ENCODE measurements at regions not wholly inside any gene's neighbourhood (a gene's known extent, or its start where the extent isn't known, plus 50 kb on each side); places are given as distances from the start of the nearest gene placed in this dataset.

- no peak for DNase-seq
- H3K9me3 ChIP-seq = no peaks in the 10 kb centered on the region
- H3K27me3 ChIP-seq = no peaks in the 10 kb centered on the region
- 79 to 82% methylated on average over 5 of the region's 5 CpGs for WGBS, 2 donors
- no peaks in the 10 kb centered on the region for H3K36me3 ChIP-seq (ENCODE audit: low read depth, missing control alignments)
- intact Hi-C loops (cut with DNase I; ENCODE audit: low total_unique reads) = no loop called here
- no peak overlapping the region for H3K27ac ChIP-seq
- no peak overlapping the region for H3K4me3 ChIP-seq
- TF ChIP-seq POLR2A (IDR thresholded peaks at IDR 0.05) = no peak
- no peaks in the 10 kb centered on the region for H3K4me1 ChIP-seq
These were observed 86.1 kb upstream of the S1PR1 start for GRCh38 chr1:101150670-101151069.

- Histone ChIP-seq H3K36me3 (ENCODE audit: low read depth, missing control alignments) (no peaks in the 10 kb centered on the region), H3K27me3 (no peaks in the 10 kb centered on the region), H3K4me3 (no peak overlapping the region), H3K9me3 (no peaks in the 10 kb centered on the region), H3K4me1 (no peaks in the 10 kb centered on the region), H3K27ac (no peak overlapping the region)
- WGBS, 2 donors = 78 to 88% methylated on average over 4 of the region's 4 CpGs
- no peak for DNase-seq
- intact Hi-C loops (cut with DNase I; ENCODE audit: low total_unique reads) = no loop called here
- TF ChIP-seq POLR2A (IDR thresholded peaks at IDR 0.05) = no peak
- TF ChIP-seq, protein P1, sequence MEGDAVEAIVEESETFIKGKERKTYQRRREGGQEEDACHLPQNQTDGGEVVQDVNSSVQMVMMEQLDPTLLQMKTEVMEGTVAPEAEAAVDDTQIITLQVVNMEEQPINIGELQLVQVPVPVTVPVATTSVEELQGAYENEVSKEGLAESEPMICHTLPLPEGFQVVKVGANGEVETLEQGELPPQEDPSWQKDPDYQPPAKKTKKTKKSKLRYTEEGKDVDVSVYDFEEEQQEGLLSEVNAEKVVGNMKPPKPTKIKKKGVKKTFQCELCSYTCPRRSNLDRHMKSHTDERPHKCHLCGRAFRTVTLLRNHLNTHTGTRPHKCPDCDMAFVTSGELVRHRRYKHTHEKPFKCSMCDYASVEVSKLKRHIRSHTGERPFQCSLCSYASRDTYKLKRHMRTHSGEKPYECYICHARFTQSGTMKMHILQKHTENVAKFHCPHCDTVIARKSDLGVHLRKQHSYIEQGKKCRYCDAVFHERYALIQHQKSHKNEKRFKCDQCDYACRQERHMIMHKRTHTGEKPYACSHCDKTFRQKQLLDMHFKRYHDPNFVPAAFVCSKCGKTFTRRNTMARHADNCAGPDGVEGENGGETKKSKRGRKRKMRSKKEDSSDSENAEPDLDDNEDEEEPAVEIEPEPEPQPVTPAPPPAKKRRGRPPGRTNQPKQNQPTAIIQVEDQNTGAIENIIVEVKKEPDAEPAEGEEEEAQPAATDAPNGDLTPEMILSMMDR (IDR thresholded peaks at IDR 0.05) = no peak
These were observed 86.6 kb upstream of the S1PR1 start for GRCh38 chr1:101150266-101150665.

DNA sequence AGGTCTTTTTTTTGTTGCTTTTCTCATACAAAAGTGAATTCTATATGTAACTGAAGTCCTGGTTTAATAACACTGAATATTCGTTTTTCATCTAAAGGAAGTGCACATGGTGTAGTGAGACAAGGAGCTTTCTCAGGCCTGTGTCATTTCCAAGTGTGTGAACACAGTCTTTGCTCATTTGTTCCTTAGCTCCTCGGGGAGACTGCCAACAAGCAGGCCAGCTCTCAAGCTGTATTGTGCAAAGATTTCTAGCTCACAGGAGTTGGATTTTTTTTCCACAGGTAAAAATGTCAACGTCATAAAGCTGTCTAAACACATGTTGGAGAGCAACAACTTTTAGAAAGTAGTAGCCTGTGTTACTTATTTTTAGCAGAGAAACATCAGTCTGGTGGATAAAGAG is 87.8 kb upstream of the S1PR1 start:
- H3K27me3 ChIP-seq = no peaks in the 10 kb centered on the region
- no peak overlapping the region for H3K4me3 ChIP-seq
- no peak overlapping the region for H3K27ac ChIP-seq
- 46 to 51% methylated on average over 3 of the region's 3 CpGs for WGBS, 2 donors
- TF ChIP-seq, protein P1 (IDR thresholded peaks at IDR 0.05) = no peak
- no peak for TF ChIP-seq POLR2A (IDR thresholded peaks at IDR 0.05)
- no peaks in the 10 kb centered on the region for H3K9me3 ChIP-seq
- intact Hi-C loops (cut with DNase I; ENCODE audit: low total_unique reads) = no loop called here
- no peaks in the 10 kb centered on the region for H3K4me1 ChIP-seq
- DNase-seq = no peak
- H3K36me3 ChIP-seq (ENCODE audit: low read depth, missing control alignments) = no peaks in the 10 kb centered on the region

GRCh38 chr1:101147381-101147780 is 89.4 kb upstream of the S1PR1 start:
- H3K36me3 ChIP-seq (ENCODE audit: low read depth, missing control alignments) = no peaks in the 10 kb centered on the region
- no peak overlapping the region for H3K4me3 ChIP-seq
- H3K27me3 ChIP-seq = no peaks in the 10 kb centered on the region
- DNase-seq = no peak
- H3K9me3 ChIP-seq = no peaks in the 10 kb centered on the region
- 93% methylated on average over 3 of the region's 3 CpGs for WGBS, 2 donors
- no peak for TF ChIP-seq POLR2A (IDR thresholded peaks at IDR 0.05)
- no peaks in the 10 kb centered on the region for H3K4me1 ChIP-seq
- intact Hi-C loops (cut with DNase I; ENCODE audit: low total_unique reads) = no loop called here
- H3K27ac ChIP-seq = no peak overlapping the region

DNA sequence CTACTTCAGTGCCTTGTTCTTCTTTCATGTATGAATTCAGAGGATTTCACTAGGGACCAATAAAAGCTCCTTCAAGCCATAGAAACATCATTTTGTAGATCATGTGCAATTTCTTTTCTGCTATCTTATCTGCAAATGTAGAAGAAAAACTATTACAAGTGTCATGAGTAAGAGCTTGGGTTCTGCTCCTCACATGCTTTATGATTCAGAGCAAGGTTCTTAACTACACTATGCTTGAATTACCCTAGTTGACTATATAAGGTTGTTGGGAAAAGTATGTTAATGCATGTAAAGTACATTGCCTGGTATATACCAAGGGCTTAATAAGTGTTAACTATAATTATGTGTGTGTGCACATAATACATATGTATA is 91.4 kb upstream of the S1PR1 start:
- no peaks in the 10 kb centered on the region for H3K36me3 ChIP-seq (ENCODE audit: low read depth, missing control alignments)
- H3K4me3 ChIP-seq = no peak overlapping the region
- no peak for DNase-seq
- no peak overlapping the region for H3K27ac ChIP-seq
- no peaks in the 10 kb centered on the region for H3K4me1 ChIP-seq
- no peaks in the 10 kb centered on the region for H3K27me3 ChIP-seq
- H3K9me3 ChIP-seq = no peaks in the 10 kb centered on the region
- TF ChIP-seq, protein P1 (IDR thresholded peaks at IDR 0.05) = no peak
- no peak for TF ChIP-seq POLR2A (IDR thresholded peaks at IDR 0.05)
- intact Hi-C loops (cut with DNase I; ENCODE audit: low total_unique reads) = no loop called here

- no peak for DNase-seq
- Histone ChIP-seq H3K27me3 (no peaks in the 10 kb centered on the region), H3K9me3 (no peaks in the 10 kb centered on the region), H3K4me1 (no peaks in the 10 kb centered on the region), H3K36me3 (ENCODE audit: low read depth, missing control alignments) (no peaks in the 10 kb centered on the region), H3K4me3 (no peak overlapping the region), H3K27ac (no peak overlapping the region)
- 86 to 96% methylated on average over 5 of the region's 5 CpGs for WGBS, 2 donors
- TF ChIP-seq, protein P1 (IDR thresholded peaks at IDR 0.05) = no peak
- TF ChIP-seq POLR2A (IDR thresholded peaks at IDR 0.05) = no peak
- intact Hi-C loops (cut with DNase I; ENCODE audit: low total_unique reads) = no loop called here
These were observed 92.0 kb upstream of the S1PR1 start for GRCh38 chr1:101144671-101145448.
